ENCODE measurements at regions not wholly inside any gene's neighbourhood (a gene's known extent, or its start where the extent isn't known, plus 50 kb on each side); places are given as distances from the start of the nearest gene placed in this dataset.

- no peak for TF ChIP-seq CTCF (conservative IDR thresholded peaks at IDR 0.05)
- no peak for TF ChIP-seq ZFX (IDR thresholded peaks at IDR 0.05)
Observed at GRCh38 chr14:46057799-46058198, 593.8 kb downstream of the RPL10L start.

Measured in C4-2B (cell line).